ENCODE measurements at regions not wholly inside any gene's neighbourhood (a gene's known extent, or its start where the extent isn't known, plus 50 kb on each side); places are given as distances from the start of the nearest gene placed in this dataset.
"Not testable (repeated sequence)": the region's sequence is repeated elsewhere in the genome, so short reads cannot be mapped to it uniquely, and the experiment has no call there.

DNA sequence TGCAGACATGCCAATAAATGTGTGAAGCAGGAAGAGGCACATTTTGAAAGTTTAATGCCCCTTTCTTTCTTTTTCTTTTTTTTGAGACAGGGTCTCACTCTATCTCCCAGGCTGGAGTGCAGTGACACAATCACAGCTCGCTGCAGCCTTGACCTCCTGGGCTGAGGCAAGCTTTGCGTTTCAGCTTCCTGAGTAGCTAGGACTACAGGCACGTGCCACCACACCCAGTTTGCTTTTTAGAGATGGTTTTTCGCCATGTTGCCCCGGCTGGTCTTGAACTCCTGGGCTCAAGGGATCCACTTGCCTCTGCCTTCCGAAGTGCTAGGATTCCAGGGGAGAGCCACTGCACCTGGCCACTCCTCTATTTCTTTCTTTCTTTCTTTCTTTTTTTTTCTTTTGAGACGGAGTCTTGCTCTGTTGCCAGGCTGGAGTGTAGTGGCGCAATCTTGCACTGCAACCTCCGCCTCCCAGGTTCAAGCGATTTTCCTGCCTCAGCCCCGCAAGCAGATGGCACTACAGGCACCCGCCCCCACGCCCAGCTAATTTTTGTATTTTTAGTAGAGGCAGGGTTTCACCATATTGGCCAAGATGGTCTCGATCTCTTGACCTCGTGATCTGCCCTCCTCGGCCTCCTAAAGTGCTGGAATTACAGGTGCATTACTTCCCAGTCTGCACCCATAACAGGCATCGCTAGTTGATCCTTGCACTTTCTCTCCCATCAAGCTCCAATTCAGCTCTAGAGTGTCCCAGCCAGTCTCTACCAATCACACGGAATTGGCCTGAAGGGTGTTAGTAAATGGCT, 77.5 kb upstream of the RUNX3 start:
- TF ChIP-seq, protein P1, sequence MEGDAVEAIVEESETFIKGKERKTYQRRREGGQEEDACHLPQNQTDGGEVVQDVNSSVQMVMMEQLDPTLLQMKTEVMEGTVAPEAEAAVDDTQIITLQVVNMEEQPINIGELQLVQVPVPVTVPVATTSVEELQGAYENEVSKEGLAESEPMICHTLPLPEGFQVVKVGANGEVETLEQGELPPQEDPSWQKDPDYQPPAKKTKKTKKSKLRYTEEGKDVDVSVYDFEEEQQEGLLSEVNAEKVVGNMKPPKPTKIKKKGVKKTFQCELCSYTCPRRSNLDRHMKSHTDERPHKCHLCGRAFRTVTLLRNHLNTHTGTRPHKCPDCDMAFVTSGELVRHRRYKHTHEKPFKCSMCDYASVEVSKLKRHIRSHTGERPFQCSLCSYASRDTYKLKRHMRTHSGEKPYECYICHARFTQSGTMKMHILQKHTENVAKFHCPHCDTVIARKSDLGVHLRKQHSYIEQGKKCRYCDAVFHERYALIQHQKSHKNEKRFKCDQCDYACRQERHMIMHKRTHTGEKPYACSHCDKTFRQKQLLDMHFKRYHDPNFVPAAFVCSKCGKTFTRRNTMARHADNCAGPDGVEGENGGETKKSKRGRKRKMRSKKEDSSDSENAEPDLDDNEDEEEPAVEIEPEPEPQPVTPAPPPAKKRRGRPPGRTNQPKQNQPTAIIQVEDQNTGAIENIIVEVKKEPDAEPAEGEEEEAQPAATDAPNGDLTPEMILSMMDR (IDR thresholded peaks at IDR 0.05), result not testable (repeated sequence)
- TF ChIP-seq POLR2A (IDR thresholded peaks at IDR 0.05), result not testable (repeated sequence)
